Astrocyte of the spinal cord (primary cell): ENCODE measurements at regions not wholly inside any gene's neighbourhood (a gene's known extent, or its start where the extent isn't known, plus 50 kb on each side); places are given as distances from the start of the nearest gene placed in this dataset.

Source experiments
- DNase-seq: peaks from one replicate; pipeline ENCODE4 v3.0.0; 2011; ENCODE audit warnings: low read depth, low spot score
- H3K4me3 ChIP-seq: 2 replicates; pipeline ENCODE4 v1.5.1; 2011; ENCODE audit warnings: low read depth, mild to moderate bottlenecking, low read length, moderate library complexity
- in situ Hi-C: cut with HindIII; loops from 2 replicates; pipeline ENCODE4 v1.10.0; 2017; ENCODE audit warnings: low sequenced_read_pairs
- TF ChIP-seq, protein P1 (sequence below): IDR thresholded peaks from 2 replicates; pipeline ENCODE4 v1.5.1; 2012; ENCODE audit warnings: low read depth, mild to moderate bottlenecking, low read length, inconsistent platforms

- TF ChIP-seq, protein P1, sequence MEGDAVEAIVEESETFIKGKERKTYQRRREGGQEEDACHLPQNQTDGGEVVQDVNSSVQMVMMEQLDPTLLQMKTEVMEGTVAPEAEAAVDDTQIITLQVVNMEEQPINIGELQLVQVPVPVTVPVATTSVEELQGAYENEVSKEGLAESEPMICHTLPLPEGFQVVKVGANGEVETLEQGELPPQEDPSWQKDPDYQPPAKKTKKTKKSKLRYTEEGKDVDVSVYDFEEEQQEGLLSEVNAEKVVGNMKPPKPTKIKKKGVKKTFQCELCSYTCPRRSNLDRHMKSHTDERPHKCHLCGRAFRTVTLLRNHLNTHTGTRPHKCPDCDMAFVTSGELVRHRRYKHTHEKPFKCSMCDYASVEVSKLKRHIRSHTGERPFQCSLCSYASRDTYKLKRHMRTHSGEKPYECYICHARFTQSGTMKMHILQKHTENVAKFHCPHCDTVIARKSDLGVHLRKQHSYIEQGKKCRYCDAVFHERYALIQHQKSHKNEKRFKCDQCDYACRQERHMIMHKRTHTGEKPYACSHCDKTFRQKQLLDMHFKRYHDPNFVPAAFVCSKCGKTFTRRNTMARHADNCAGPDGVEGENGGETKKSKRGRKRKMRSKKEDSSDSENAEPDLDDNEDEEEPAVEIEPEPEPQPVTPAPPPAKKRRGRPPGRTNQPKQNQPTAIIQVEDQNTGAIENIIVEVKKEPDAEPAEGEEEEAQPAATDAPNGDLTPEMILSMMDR, result no peak
- DNase-seq, result no peak
- in situ Hi-C loops, result no loop called here
- H3K4me3 ChIP-seq, result no peak overlapping the region
Observed at GRCh38 chr6:140845701-140846100, 1287.0 kb upstream of the GJE1 start.

DNA sequence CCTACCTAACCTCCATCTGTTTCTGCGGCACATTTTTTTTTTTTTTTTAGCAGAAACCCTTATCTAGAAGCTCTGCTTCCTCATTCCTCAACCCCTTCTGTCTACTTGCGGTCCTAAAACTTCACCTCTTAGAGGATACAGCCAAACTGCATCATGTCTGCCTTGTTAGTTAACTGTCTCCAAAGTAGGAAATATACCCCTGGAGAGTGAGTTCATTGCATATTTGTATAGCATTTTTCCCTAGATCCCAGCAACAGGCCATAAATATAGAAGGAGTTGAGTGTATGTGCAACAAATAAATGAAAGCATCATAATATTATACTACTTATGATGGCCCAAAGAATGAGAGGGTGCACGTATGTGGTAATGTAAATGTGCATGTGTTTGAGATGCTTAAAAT is 1288.6 kb upstream of the GJE1 start:
- TF ChIP-seq, protein P1, result no peak
- no peak overlapping the region for H3K4me3 ChIP-seq
- DNase-seq, result no peak
- in situ Hi-C loops, result no loop called here

GRCh38 chr6:140833408-140833807 is 1299.3 kb upstream of the GJE1 start:
- in situ Hi-C loops, result no loop called here
- TF ChIP-seq, protein P1, result no peak
- no peak overlapping the region for H3K4me3 ChIP-seq
- DNase-seq, result no peak

- TF ChIP-seq, protein P1, result no peak
- DNase-seq, result no peak
- no peak overlapping the region for H3K4me3 ChIP-seq
- in situ Hi-C loops, result no loop called here
Observed at GRCh38 chr6:140830666-140831065, 1302.1 kb upstream of the GJE1 start.

GRCh38 chr6:140828856-140829255 is 1303.9 kb upstream of the GJE1 start:
- no peak overlapping the region for H3K4me3 ChIP-seq
- DNase-seq, result no peak
- in situ Hi-C loops, result no loop called here
- TF ChIP-seq, protein P1, result no peak

DNA sequence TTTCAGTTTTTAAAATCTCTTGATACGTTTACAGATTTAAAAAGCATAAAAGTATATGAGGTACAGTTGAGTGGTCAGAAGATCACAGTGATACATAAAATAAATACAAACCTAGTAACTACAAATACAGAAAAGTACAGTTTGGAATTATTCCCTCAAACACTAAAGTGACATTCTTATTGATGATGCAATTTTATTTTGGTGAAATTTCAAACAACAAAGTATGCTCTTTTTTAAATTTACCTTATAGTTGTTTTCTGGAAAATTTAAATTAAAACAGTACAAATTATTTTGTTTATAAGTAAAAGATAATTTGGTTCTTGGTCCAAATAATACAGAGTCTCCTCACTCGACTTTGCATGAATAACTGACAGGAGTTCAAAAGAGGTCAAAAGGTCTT is 1305.1 kb upstream of the GJE1 start:
- in situ Hi-C loops, result no loop called here
- DNase-seq, result no peak
- H3K4me3 ChIP-seq, result no peak overlapping the region
- TF ChIP-seq, protein P1, result no peak

- H3K4me3 ChIP-seq, result no peak overlapping the region
- no peak for DNase-seq
- TF ChIP-seq, protein P1, result no peak
- in situ Hi-C loops, result no loop called here
Observed at GRCh38 chr6:140825731-140826130, 1307.0 kb upstream of the GJE1 start.
